ENCODE measurements at regions not wholly inside any gene's neighbourhood (a gene's known extent, or its start where the extent isn't known, plus 50 kb on each side); places are given as distances from the start of the nearest gene placed in this dataset.

- no peak overlapping the region for H3K27ac ChIP-seq (ENCODE audit: control insufficient read depth, insufficient read depth, low read length)
- no peaks in the 10 kb centered on the region for H3K9me1 ChIP-seq (ENCODE audit: control insufficient read depth, extremely low read depth, insufficient read depth, low read length)
- dilution Hi-C loops (cut with MboI; ENCODE audit: extremely low pct_ligation_motif_present, low sequenced_read_pairs), result no loop called here
- no peak overlapping the region for H3K9ac ChIP-seq (ENCODE audit: control insufficient read depth, extremely low read depth, insufficient read depth, low read length)
- H3K4me2 ChIP-seq (ENCODE audit: control insufficient read depth, extremely low read depth, insufficient read depth, low read depth, low read length), result no peak overlapping the region
- FAIRE-seq (no peak), DNase-seq (ENCODE audit: low read depth, low spot score) (no peak)
- no peaks in the 10 kb centered on the region for H3K27me3 ChIP-seq (ENCODE audit: control insufficient read depth, extremely low read depth, insufficient read depth, low read length)
- no peaks in the 10 kb centered on the region for H3K79me2 ChIP-seq (ENCODE audit: control insufficient read depth, insufficient read depth, low read length)
- no peak overlapping the region for H3K4me3 ChIP-seq (ENCODE audit: control insufficient read depth in 2 of 3, extremely low read depth in 1 of 3, insufficient read depth in 2 of 3, low read depth in 1 of 3, low read length in 3 of 3)
- no peaks in the 10 kb centered on the region for H3K4me1 ChIP-seq (ENCODE audit: control insufficient read depth, extremely low read depth, insufficient read depth, low read length)
- H3K9me3 ChIP-seq (ENCODE audit: control insufficient read depth, low read depth, low read length), result no peaks in the 10 kb centered on the region
- H3K36me3 ChIP-seq (ENCODE audit: control insufficient read depth in 2 of 2, extremely low read depth in 1 of 2, insufficient read depth in 2 of 2, low read length in 2 of 2), result no peaks in the 10 kb centered on the region
- TF ChIP-seq, protein P1, sequence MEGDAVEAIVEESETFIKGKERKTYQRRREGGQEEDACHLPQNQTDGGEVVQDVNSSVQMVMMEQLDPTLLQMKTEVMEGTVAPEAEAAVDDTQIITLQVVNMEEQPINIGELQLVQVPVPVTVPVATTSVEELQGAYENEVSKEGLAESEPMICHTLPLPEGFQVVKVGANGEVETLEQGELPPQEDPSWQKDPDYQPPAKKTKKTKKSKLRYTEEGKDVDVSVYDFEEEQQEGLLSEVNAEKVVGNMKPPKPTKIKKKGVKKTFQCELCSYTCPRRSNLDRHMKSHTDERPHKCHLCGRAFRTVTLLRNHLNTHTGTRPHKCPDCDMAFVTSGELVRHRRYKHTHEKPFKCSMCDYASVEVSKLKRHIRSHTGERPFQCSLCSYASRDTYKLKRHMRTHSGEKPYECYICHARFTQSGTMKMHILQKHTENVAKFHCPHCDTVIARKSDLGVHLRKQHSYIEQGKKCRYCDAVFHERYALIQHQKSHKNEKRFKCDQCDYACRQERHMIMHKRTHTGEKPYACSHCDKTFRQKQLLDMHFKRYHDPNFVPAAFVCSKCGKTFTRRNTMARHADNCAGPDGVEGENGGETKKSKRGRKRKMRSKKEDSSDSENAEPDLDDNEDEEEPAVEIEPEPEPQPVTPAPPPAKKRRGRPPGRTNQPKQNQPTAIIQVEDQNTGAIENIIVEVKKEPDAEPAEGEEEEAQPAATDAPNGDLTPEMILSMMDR (optimal IDR thresholded peaks at IDR 0.05 in 1 of 3, IDR thresholded peaks at IDR 0.05 in 1 of 3, conservative IDR thresholded peaks at IDR 0.05 in 1 of 3; ENCODE audit: extremely low read depth in 1 of 3, insufficient read depth in 2 of 3, low read length in 3 of 3), result no peak
- no peak for TF ChIP-seq EZH2 (IDR thresholded peaks at IDR 0.05; ENCODE audit: low read length)
- no peaks in the 10 kb centered on the region for H4K20me1 ChIP-seq (ENCODE audit: control insufficient read depth, extremely low read depth, insufficient read depth, low read length)
- no peak overlapping the region for H2AFZ ChIP-seq (ENCODE audit: control insufficient read depth, low read length)
These were observed 706.6 kb upstream of the ACO1 start for GRCh38 chr9:31677877-31678276.

DNA sequence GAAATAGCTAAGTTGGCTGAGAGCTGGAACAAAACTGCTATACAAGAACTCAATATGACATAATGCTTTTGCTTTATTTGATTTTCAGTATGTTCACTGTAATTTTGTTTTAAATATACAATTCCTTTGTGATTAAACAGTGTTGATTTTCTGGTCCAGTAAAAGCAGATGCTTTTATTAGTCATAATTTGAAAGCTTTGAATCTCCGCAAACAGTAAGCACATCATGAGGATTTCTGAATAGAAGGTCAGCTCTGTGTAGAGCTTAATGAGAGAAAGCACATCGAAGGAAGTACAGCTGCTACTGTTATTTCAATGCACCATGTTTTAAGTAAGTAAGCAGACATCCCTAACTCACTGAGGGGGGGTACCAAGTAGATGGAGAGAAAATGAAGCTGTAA lies 701.3 kb upstream of the ACO1 start:
- no peak for FAIRE-seq
- H3K36me3 ChIP-seq (ENCODE audit: control insufficient read depth in 2 of 2, extremely low read depth in 1 of 2, insufficient read depth in 2 of 2, low read length in 2 of 2), result no peaks in the 10 kb centered on the region

More for the DNA sequence above, 701.3 kb upstream of the ACO1 start:
- H3K79me2 ChIP-seq (ENCODE audit: control insufficient read depth, insufficient read depth, low read length), result no peaks in the 10 kb centered on the region
- H3K4me1 ChIP-seq (ENCODE audit: control insufficient read depth, extremely low read depth, insufficient read depth, low read length), result no peaks in the 10 kb centered on the region
- no peak overlapping the region for H3K4me3 ChIP-seq (ENCODE audit: control insufficient read depth in 2 of 3, extremely low read depth in 1 of 3, insufficient read depth in 2 of 3, low read depth in 1 of 3, low read length in 3 of 3)
- TF ChIP-seq, protein P1 (optimal IDR thresholded peaks at IDR 0.05 in 1 of 3, IDR thresholded peaks at IDR 0.05 in 1 of 3, conservative IDR thresholded peaks at IDR 0.05 in 1 of 3; ENCODE audit: extremely low read depth in 1 of 3, insufficient read depth in 2 of 3, low read length in 3 of 3), result no peak
- no peak for TF ChIP-seq EZH2 (IDR thresholded peaks at IDR 0.05; ENCODE audit: low read length)
- DNase-seq (ENCODE audit: low read depth, low spot score), result no peak
- no peaks in the 10 kb centered on the region for H3K27me3 ChIP-seq (ENCODE audit: control insufficient read depth, extremely low read depth, insufficient read depth, low read length)
- no peak overlapping the region for H3K4me2 ChIP-seq (ENCODE audit: control insufficient read depth, extremely low read depth, insufficient read depth, low read depth, low read length)
- H3K9me1 ChIP-seq (ENCODE audit: control insufficient read depth, extremely low read depth, insufficient read depth, low read length), result no peaks in the 10 kb centered on the region
- H3K27ac ChIP-seq (ENCODE audit: control insufficient read depth, insufficient read depth, low read length), result no peak overlapping the region
- H3K9me3 ChIP-seq (ENCODE audit: control insufficient read depth, low read depth, low read length), result no peaks in the 10 kb centered on the region
- no peaks in the 10 kb centered on the region for H4K20me1 ChIP-seq (ENCODE audit: control insufficient read depth, extremely low read depth, insufficient read depth, low read length)
- no peak overlapping the region for H2AFZ ChIP-seq (ENCODE audit: control insufficient read depth, low read length)
- no peak overlapping the region for H3K9ac ChIP-seq (ENCODE audit: control insufficient read depth, extremely low read depth, insufficient read depth, low read length)
- dilution Hi-C loops (cut with MboI; ENCODE audit: extremely low pct_ligation_motif_present, low sequenced_read_pairs), result no loop called here

Data from keratinocyte (primary cell).